MCF 10A (cell line): ENCODE measurements at regions not wholly inside any gene's neighbourhood (a gene's known extent, or its start where the extent isn't known, plus 50 kb on each side); places are given as distances from the start of the nearest gene placed in this dataset.

Experiments
- BruUV-seq: library from RNA; stranded (reverse); fragments of 400-500 nt; replicated peaks from 2 replicates; lab custom pipeline; 2021; lab: Mats Ljungman, UMichigan
- CTCF ChIA-PET: fragments of 300-600 bp; sonication (Branson Sonifier 250); formaldehyde crosslinking; extraction: SDS; loops from one replicate; lab custom pipeline; 2021; ENCODE audit warnings: antibody characterized with exemption, inconsistent platforms; lab: Yijun Ruan, JAX
- POLR2A ChIA-PET: fragments of 300-600, 350-650 bp; sonication (Branson Sonifier 250); formaldehyde crosslinking; extraction: SDS; loops from one replicate; lab custom pipeline; 2020; ENCODE audit warnings: antibody characterized with exemption, inconsistent platforms; lab: Yijun Ruan, JAX
- DNase-seq: peaks from one replicate; pipeline ENCODE4 v3.0.0-alpha.2; 2018; ENCODE audit not compliant: unreplicated experiment
- H3K27ac Mint-ChIP-seq: one replicate; pipeline ENCODE4 v1.8.0; 2022; ENCODE audit warnings: mild to moderate bottlenecking, low read depth, mixed read lengths; ENCODE audit not compliant: unreplicated experiment
- H3K27me3 Mint-ChIP-seq: one replicate; pipeline ENCODE4 v1.8.0; 2022; ENCODE audit warnings: mixed read lengths; ENCODE audit not compliant: insufficient read depth, unreplicated experiment
- H3K36me3 Mint-ChIP-seq: one replicate; pipeline ENCODE4 v1.8.0; 2022; ENCODE audit warnings: mild to moderate bottlenecking, moderate library complexity, mixed read lengths; ENCODE audit not compliant: insufficient read depth, unreplicated experiment
- H3K4me1 Mint-ChIP-seq: one replicate; pipeline ENCODE4 v1.8.0; 2022; ENCODE audit warnings: mixed read lengths; ENCODE audit not compliant: insufficient read depth, unreplicated experiment
- H3K4me3 Mint-ChIP-seq: one replicate; pipeline ENCODE4 v1.8.0; 2022; ENCODE audit warnings: mild to moderate bottlenecking, moderate library complexity, mixed read lengths; ENCODE audit not compliant: unreplicated experiment
- H3K9me3 Mint-ChIP-seq: one replicate; pipeline ENCODE4 v1.8.0; 2022; ENCODE audit warnings: mixed read lengths; ENCODE audit not compliant: unreplicated experiment
- intact Hi-C: fragments of 100-400 bp; cut with micrococcal nuclease; formaldehyde crosslinking; loops from 2 replicates; pipeline ENCODE4 v1.14.1; 2022
- TF ChIP-seq, protein P1 (sequence below): fragments of 200-600 bp; IDR thresholded peaks from one replicate; pipeline ENCODE4 v1.8.0; 2022; ENCODE audit warnings: antibody characterized with exemption, mild to moderate bottlenecking; ENCODE audit not compliant: unreplicated experiment

DNA sequence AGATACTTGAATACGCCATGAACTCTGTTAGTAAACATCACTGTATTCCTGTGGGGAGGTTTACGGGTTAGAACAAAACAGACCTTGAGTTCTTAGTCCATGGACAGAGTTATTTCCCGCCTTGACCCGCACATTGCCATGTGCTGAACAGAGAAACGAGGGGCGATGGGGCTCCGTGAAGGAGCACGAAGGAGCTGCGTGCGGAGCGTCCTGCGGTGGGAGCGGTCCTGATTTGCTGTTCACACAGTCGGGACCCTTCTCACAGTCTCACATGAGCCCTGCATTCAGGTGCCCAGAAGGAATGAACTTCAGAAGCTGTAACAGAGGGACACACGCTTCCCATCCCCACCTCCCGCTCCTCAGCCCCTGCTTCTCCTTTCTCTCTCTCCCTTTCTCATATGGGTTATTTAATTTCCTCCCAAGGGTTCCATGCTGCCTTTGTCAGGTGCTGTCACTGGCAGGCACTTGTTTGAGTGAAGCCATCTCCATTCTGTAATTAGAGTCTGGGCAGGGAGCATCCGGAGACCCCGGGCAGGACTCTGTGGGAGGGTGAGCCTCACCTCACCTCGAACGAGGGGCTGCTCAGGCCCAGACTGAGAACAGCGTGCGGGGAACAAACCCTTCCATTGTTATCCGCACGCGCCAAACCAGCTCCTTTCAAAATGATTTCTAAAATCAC lies 76.9 kb downstream of the TEX29 start:
- TF ChIP-seq, protein P1, sequence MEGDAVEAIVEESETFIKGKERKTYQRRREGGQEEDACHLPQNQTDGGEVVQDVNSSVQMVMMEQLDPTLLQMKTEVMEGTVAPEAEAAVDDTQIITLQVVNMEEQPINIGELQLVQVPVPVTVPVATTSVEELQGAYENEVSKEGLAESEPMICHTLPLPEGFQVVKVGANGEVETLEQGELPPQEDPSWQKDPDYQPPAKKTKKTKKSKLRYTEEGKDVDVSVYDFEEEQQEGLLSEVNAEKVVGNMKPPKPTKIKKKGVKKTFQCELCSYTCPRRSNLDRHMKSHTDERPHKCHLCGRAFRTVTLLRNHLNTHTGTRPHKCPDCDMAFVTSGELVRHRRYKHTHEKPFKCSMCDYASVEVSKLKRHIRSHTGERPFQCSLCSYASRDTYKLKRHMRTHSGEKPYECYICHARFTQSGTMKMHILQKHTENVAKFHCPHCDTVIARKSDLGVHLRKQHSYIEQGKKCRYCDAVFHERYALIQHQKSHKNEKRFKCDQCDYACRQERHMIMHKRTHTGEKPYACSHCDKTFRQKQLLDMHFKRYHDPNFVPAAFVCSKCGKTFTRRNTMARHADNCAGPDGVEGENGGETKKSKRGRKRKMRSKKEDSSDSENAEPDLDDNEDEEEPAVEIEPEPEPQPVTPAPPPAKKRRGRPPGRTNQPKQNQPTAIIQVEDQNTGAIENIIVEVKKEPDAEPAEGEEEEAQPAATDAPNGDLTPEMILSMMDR: no peak
- ChIA-PET POLR2A (no interaction called here), CTCF (interaction anchor here (1.4 kb wide), 1 partner anchor 31 kb away, joined by 3 read pairs; no protein-coding TSS in a partner anchor)
- no peaks in the 10 kb centered on the region for H3K27me3 Mint-ChIP-seq
- peaks cover 21% of the 10 kb centered on the region for H3K9me3 Mint-ChIP-seq
- no peak overlapping the region for H3K4me3 Mint-ChIP-seq
- DNase-seq: no peak
- intact Hi-C loops: no loop called here
- H3K4me1 Mint-ChIP-seq: no peaks in the 10 kb centered on the region
- BruUV-seq: no TSS peak
- H3K36me3 Mint-ChIP-seq: no peaks in the 10 kb centered on the region
- H3K27ac Mint-ChIP-seq: no peak overlapping the region

DNA sequence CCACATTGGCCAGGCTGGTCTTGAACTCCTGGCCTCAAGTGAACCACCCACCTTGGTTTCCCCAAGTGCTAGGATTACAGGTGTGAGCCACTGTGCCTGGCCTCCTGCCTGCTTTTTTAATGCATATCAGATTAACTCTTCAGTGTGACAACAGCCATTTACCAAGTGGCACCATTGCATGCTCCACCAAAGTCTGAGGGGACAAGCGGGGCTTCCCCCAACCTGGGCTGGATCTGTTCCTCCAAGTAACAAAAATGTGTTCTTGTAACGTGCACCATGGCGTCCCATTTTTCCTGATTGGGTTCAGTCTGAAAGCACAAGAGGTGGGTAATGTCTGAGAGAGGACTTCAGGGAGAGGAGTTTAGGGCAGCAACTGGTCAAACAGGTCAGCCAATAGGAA lies 77.8 kb downstream of the TEX29 start:
- Mint-ChIP-seq H3K4me3 (no peak overlapping the region), H3K27ac (no peak overlapping the region), H3K4me1 (no peaks in the 10 kb centered on the region), H3K9me3 (peaks cover 21% of the 10 kb centered on the region), H3K27me3 (no peaks in the 10 kb centered on the region), H3K36me3 (no peaks in the 10 kb centered on the region)
- POLR2A ChIA-PET: no interaction called here
- TF ChIP-seq, protein P1: no peak
- no TSS peak for BruUV-seq
- intact Hi-C loops: no loop called here
- no peak for DNase-seq
- CTCF ChIA-PET: interaction anchor here (1.4 kb wide), 1 partner anchor 30 kb away, joined by 3 read pairs; no protein-coding TSS in a partner anchor

DNA sequence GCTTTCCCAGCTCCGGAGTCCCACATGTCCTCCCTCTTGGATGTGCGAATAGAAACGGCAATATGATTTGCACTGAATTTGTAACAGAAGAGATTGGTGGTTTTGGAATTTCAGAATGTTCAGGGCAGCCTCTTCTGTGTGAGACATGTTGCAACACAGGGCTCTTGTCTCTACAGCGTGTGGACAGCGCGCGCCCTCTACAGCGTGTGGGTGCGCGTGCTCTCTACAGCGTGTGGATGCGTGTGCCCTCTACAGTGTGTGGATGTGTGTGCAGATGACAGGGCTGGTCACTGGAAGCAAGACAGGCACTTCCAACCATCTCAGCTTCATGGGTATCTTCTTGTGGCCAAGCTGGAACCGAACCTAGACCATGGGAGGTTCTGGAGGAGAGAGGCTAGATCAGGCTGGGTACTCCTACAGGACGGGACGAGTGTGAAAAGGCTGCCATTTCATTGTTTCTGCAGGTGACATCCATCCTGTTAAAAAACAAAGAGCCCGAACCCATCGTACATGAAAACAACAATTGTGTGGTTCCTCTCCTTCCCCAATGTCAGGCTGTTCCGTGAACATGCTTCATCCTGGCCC lies 78.4 kb downstream of the TEX29 start:
- ChIA-PET CTCF (no interaction called here), POLR2A (no interaction called here)
- H3K27ac Mint-ChIP-seq: no peak overlapping the region
- H3K4me1 Mint-ChIP-seq: no peaks in the 10 kb centered on the region
- BruUV-seq: no TSS peak
- no peak for DNase-seq
- TF ChIP-seq, protein P1: no peak
- no peaks in the 10 kb centered on the region for H3K36me3 Mint-ChIP-seq
- peaks cover 21% of the 10 kb centered on the region for H3K9me3 Mint-ChIP-seq
- no peak overlapping the region for H3K4me3 Mint-ChIP-seq
- intact Hi-C loops: no loop called here
- H3K27me3 Mint-ChIP-seq: no peaks in the 10 kb centered on the region

DNA sequence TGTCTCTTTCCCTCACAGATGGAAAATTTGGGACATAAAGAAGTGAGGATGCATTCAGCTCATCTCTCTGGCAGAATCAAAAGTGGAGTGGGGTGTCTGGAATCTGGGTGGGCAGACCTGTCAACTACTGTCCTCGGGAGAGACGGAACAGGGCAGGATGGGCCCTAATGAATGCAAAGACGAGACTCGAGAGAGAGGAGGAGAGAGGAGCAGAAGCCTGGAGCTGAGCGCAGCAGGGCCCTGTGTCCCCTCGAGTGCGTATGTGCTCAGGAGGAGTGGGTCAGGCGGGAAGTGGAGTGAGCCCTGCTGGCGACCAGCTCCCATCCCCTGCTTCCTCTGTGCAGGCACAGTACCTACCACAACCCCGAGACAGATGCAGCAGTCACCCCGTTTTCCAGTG lies 78.9 kb downstream of the TEX29 start:
- intact Hi-C loops: no loop called here
- BruUV-seq: no TSS peak
- CTCF ChIA-PET: interaction anchor here (0.9 kb wide), 1 partner anchor 30 kb away, joined by 6 read pairs; no protein-coding TSS in a partner anchor
- H3K4me3 Mint-ChIP-seq: no peak overlapping the region
- peaks cover 21% of the 10 kb centered on the region for H3K9me3 Mint-ChIP-seq
- TF ChIP-seq, protein P1: no peak
- H3K27ac Mint-ChIP-seq: no peak overlapping the region
- no peaks in the 10 kb centered on the region for H3K4me1 Mint-ChIP-seq
- DNase-seq: no peak
- H3K27me3 Mint-ChIP-seq: no peaks in the 10 kb centered on the region
- POLR2A ChIA-PET: no interaction called here
- no peaks in the 10 kb centered on the region for H3K36me3 Mint-ChIP-seq
